Heart left ventricle (tissue), 16 donors: ENCODE measurements at regions not wholly inside any gene's neighbourhood (a gene's known extent, or its start where the extent isn't known, plus 50 kb on each side); places are given as distances from the start of the nearest gene placed in this dataset.

Source experiments
- ATAC-seq, 4 donors: fragments of 200-7000 bp; cut with Tn5 transposase; one replicate each; pipeline ENCODE4 v1.9.1; 2020 to 2022; ENCODE audit warnings: moderate library complexity in 4 of 4, mild to moderate bottlenecking in 3 of 4, moderate number of reproducible peaks in 1 of 4
- DNase-seq, 5 donors: peaks; one replicate each; pipeline ENCODE4 v3.0.0-alpha.2; 2020
- H3K27ac ChIP-seq, 12 donors: fragments of 200-600 bp; sonication (generic) in 4 of 12; one replicate each; pipeline versions ENCODE4 v1.5.0 to v1.8.0; 2016 to 2022; ENCODE audit warnings: mild to moderate bottlenecking in 2 of 12
- H3K27me3 ChIP-seq, 9 donors: fragments of 200-600 bp; sonication (generic) in 2 of 9; one replicate each; pipeline versions ENCODE4 v1.5.1 to v1.8.0; 2016 to 2022; ENCODE audit warnings: mild to moderate bottlenecking in 3 of 9
- H3K36me3 ChIP-seq, 9 donors: fragments of 200-600 bp; sonication (generic) in 2 of 9; one replicate each; pipeline versions ENCODE4 v1.5.0 to v1.8.0; 2018 to 2022; ENCODE audit warnings: mild to moderate bottlenecking in 2 of 9
- H3K4me1 ChIP-seq, 12 donors: fragments of 200-600 bp; sonication (generic) in 4 of 12; one replicate each; pipeline versions ENCODE4 v1.5.0 to v1.8.0; 2016 to 2022; ENCODE audit warnings: mild to moderate bottlenecking in 3 of 12
- H3K4me3 ChIP-seq, 12 donors: fragments of 200-600 bp; sonication (generic) in 4 of 12; one replicate each; pipeline versions ENCODE4 v1.5.0 to v1.8.0; 2017 to 2022; ENCODE audit warnings: mild to moderate bottlenecking in 9 of 12, moderate library complexity in 4 of 12
- H3K9me3 ChIP-seq, 12 donors: fragments of 200-600 bp; sonication (generic) in 4 of 12; one replicate each; pipeline versions ENCODE4 v1.5.0 to v1.8.0; 2016 to 2022; ENCODE audit warnings: mild to moderate bottlenecking in 1 of 12
- CTCF ChIP-seq, 12 donors: fragments of 200-600 bp; sonication (generic) in 4 of 12; IDR thresholded peaks; one replicate each; pipeline versions ENCODE4 v1.5.0 to v1.8.0; 2018 to 2022; ENCODE audit warnings: antibody characterized with exemption in 12 of 12, mild to moderate bottlenecking in 5 of 12
- POLR2A ChIP-seq, 2 donors: fragments of 450-650 bp; IDR thresholded peaks; one replicate each; pipeline ENCODE4 v1.6.1; 2017; ENCODE audit warnings: antibody characterized with exemption in 2 of 2, mild to moderate bottlenecking in 2 of 2, moderate library complexity in 2 of 2
- WGBS, 4 donors: extraction: QIAGEN DNeasy Blood & Tissue Kit in 2 of 4; methylation state at CpG; one replicate each; pipeline versions ENCODE4 v1.1.5 to v1.1.7; 2013 to 2018; 5-methylcytosine and 5-hydroxymethylcytosine counted together
- intact Hi-C, 10 donors: fragments of 100-400 bp; cut with DNase I; formaldehyde crosslinking; loops; one replicate each; pipeline versions ENCODE4 v1.11.1 to v1.14.2; 2022
- donor health status: ischemic (EF 13 %, LVEDD 7.1; RV severe dilation, severe dysfunction).
- donor health status: healthy with polysubstance abuse.
- donor health status: DM: no; HTN: yes; CAD: no.
- donor health status: DM: no; HTN: no; CAD: no.
- donor health status: ischemic (EF 25% LVEDD 6.9; RV normal size, moderate dysfunction).
- donor health status: ischemic (EF 25% LVEDD 5.7; RV mildly dilated, moderate dysfunction).
- donor health status: healthy.
- donor health status: DM: yes; HTN: yes; CAD: no.
- donor health status: ischemic (EF 35%, LVEDD 5.7; RV mildly dilated, moderate dysfunction).
- donor health status: nonischemic (EF 11% LVEDD 7.7; RV severe dilation, severe dysfunction).
- donor health status: DM: yes; HTN: yes; CAD: no.
- donor health status: PGD.
- donor health status: ischemic (EF 29% LVEDD 5.4; RV normal size, mild dysfunction).
- donor health status: nonischemic (EF 23%, LVEDD 6.1; RV moderate dilation, normal function).

GRCh38 chr1:232192781-232193450 is 437.0 kb downstream of the SIPA1L2 start:
- intact Hi-C loops, result no loop called here
- WGBS, 4 donors, result 78 to 86% (median 82%) methylated on average over 3 of the region's 3 CpGs
- Histone ChIP-seq H3K27ac (no peak overlapping the region), H3K4me3 (no peak overlapping the region), H3K27me3 (peaks cover 0 to 3% (median 0%) of the 10 kb centered on the region in 9 donors), H3K9me3 (no peaks in the 10 kb centered on the region), H3K4me1 (no peaks in the 10 kb centered on the region), H3K36me3 (no peaks in the 10 kb centered on the region)
- ATAC-seq (no peak), DNase-seq (no peak)
- TF ChIP-seq CTCF (IDR thresholded peaks at IDR 0.05) (no peak), POLR2A (IDR thresholded peaks at IDR 0.05) (no peak)

- H3K4me1 ChIP-seq, result no peaks in the 10 kb centered on the region
- no peak for DNase-seq
- no peak overlapping the region for H3K27ac ChIP-seq
- H3K4me3 ChIP-seq, result no peak overlapping the region
- peaks cover 0 to 3% (median 0%) of the 10 kb centered on the region in 9 donors for H3K27me3 ChIP-seq
- ATAC-seq, result no peak
- TF ChIP-seq POLR2A (IDR thresholded peaks at IDR 0.05) (no peak), CTCF (IDR thresholded peaks at IDR 0.05) (no peak)
- WGBS, 4 donors, result 87 to 98% (median 97%) methylated on average over 5 to 6 of the region's 6 CpGs
- no peaks in the 10 kb centered on the region for H3K9me3 ChIP-seq
- H3K36me3 ChIP-seq, result no peaks in the 10 kb centered on the region
- intact Hi-C loops, result no loop called here
Observed at GRCh38 chr1:232191560-232191959, 438.4 kb downstream of the SIPA1L2 start.

GRCh38 chr1:232188318-232188717 is 441.6 kb downstream of the SIPA1L2 start:
- no peak for DNase-seq
- WGBS, 4 donors, result 95 to 98% (median 98%) methylated on average over 2 of the region's 2 CpGs
- no peak overlapping the region for H3K27ac ChIP-seq
- peaks cover 0 to 3% (median 0%) of the 10 kb centered on the region in 9 donors for H3K27me3 ChIP-seq
- no peaks in the 10 kb centered on the region for H3K9me3 ChIP-seq
- no peak overlapping the region for H3K4me3 ChIP-seq
- intact Hi-C loops, result no loop called here
- H3K36me3 ChIP-seq, result no peaks in the 10 kb centered on the region
- ATAC-seq, result no peak
- TF ChIP-seq CTCF (IDR thresholded peaks at IDR 0.05) (no peak), POLR2A (IDR thresholded peaks at IDR 0.05) (no peak)
- no peaks in the 10 kb centered on the region for H3K4me1 ChIP-seq

GRCh38 chr1:232186931-232187330 is 443.0 kb downstream of the SIPA1L2 start:
- H3K36me3 ChIP-seq, result no peaks in the 10 kb centered on the region
- H3K27me3 ChIP-seq, result peaks cover 0 to 3% (median 0%) of the 10 kb centered on the region in 9 donors
- WGBS, 4 donors, result 82 to 91% (median 84%) methylated on average over 3 of the region's 3 CpGs
- no peak overlapping the region for H3K4me3 ChIP-seq
- H3K9me3 ChIP-seq, result no peaks in the 10 kb centered on the region
- no peak overlapping the region for H3K27ac ChIP-seq
- intact Hi-C loops, result no loop called here
- ATAC-seq (no peak), DNase-seq (no peak)
- no peaks in the 10 kb centered on the region for H3K4me1 ChIP-seq
- no peak for TF ChIP-seq POLR2A (IDR thresholded peaks at IDR 0.05)
- no peak for TF ChIP-seq CTCF (IDR thresholded peaks at IDR 0.05)
